ENCODE measurements at regions not wholly inside any gene's neighbourhood (a gene's known extent, or its start where the extent isn't known, plus 50 kb on each side); places are given as distances from the start of the nearest gene placed in this dataset.

- Histone ChIP-seq H3K27me3 (ENCODE audit: insufficient read depth, poor library complexity, severe bottlenecking) (no peaks in the 10 kb centered on the region), H3K36me3 (ENCODE audit: low read depth) (no peaks in the 10 kb centered on the region), H3K27ac (ENCODE audit: poor library complexity, severe bottlenecking) (no peak overlapping the region), H3K9me3 (ENCODE audit: severe bottlenecking) (no peaks in the 10 kb centered on the region), H3K4me3 (ENCODE audit: severe bottlenecking) (no peak overlapping the region), H3K4me1 (ENCODE audit: insufficient read depth, poor library complexity, severe bottlenecking) (no peaks in the 10 kb centered on the region)
- no peak for TF ChIP-seq CTCF (IDR thresholded peaks at IDR 0.05; ENCODE audit: poor library complexity, severe bottlenecking)
- no peak for ATAC-seq (ENCODE audit: low read depth)
- DNase-seq (ENCODE audit: low spot score): no peak
These were observed 1044.4 kb downstream of the TBC1D22A start for GRCh38 chr22:47806894-47807293.

GRCh38 chr22:47805394-47805935 is 1043.0 kb downstream of the TBC1D22A start:
- no peaks in the 10 kb centered on the region for H3K9me3 ChIP-seq (ENCODE audit: severe bottlenecking)
- H3K4me1 ChIP-seq (ENCODE audit: insufficient read depth, poor library complexity, severe bottlenecking): no peaks in the 10 kb centered on the region
- no peaks in the 10 kb centered on the region for H3K27me3 ChIP-seq (ENCODE audit: insufficient read depth, poor library complexity, severe bottlenecking)
- H3K27ac ChIP-seq (ENCODE audit: poor library complexity, severe bottlenecking): no peak overlapping the region
- no peak for TF ChIP-seq CTCF (IDR thresholded peaks at IDR 0.05; ENCODE audit: poor library complexity, severe bottlenecking)
- ATAC-seq (ENCODE audit: low read depth) (no peak), DNase-seq (ENCODE audit: low spot score) (no peak)
- H3K4me3 ChIP-seq (ENCODE audit: severe bottlenecking): no peak overlapping the region
- no peaks in the 10 kb centered on the region for H3K36me3 ChIP-seq (ENCODE audit: low read depth)

GRCh38 chr22:47804281-47804680 is 1041.8 kb downstream of the TBC1D22A start:
- no peaks in the 10 kb centered on the region for H3K27me3 ChIP-seq (ENCODE audit: insufficient read depth, poor library complexity, severe bottlenecking)
- no peak for DNase-seq (ENCODE audit: low spot score)
- H3K36me3 ChIP-seq (ENCODE audit: low read depth): no peaks in the 10 kb centered on the region
- no peak overlapping the region for H3K4me3 ChIP-seq (ENCODE audit: severe bottlenecking)
- no peak for TF ChIP-seq CTCF (IDR thresholded peaks at IDR 0.05; ENCODE audit: poor library complexity, severe bottlenecking)
- no peak overlapping the region for H3K27ac ChIP-seq (ENCODE audit: poor library complexity, severe bottlenecking)
- H3K4me1 ChIP-seq (ENCODE audit: insufficient read depth, poor library complexity, severe bottlenecking): no peaks in the 10 kb centered on the region
- ATAC-seq (ENCODE audit: low read depth): no peak
- H3K9me3 ChIP-seq (ENCODE audit: severe bottlenecking): no peaks in the 10 kb centered on the region

- Histone ChIP-seq H3K27me3 (ENCODE audit: insufficient read depth, poor library complexity, severe bottlenecking) (no peaks in the 10 kb centered on the region), H3K27ac (ENCODE audit: poor library complexity, severe bottlenecking) (no peak overlapping the region), H3K36me3 (ENCODE audit: low read depth) (no peaks in the 10 kb centered on the region), H3K4me3 (ENCODE audit: severe bottlenecking) (no peak overlapping the region), H3K9me3 (ENCODE audit: severe bottlenecking) (peaks cover 1% of the 10 kb centered on the region), H3K4me1 (ENCODE audit: insufficient read depth, poor library complexity, severe bottlenecking) (no peaks in the 10 kb centered on the region)
- ATAC-seq (ENCODE audit: low read depth) (no peak), DNase-seq (ENCODE audit: low spot score) (no peak)
- TF ChIP-seq CTCF (IDR thresholded peaks at IDR 0.05; ENCODE audit: poor library complexity, severe bottlenecking): no peak
These were observed 1040.0 kb downstream of the TBC1D22A start for GRCh38 chr22:47802421-47802820.

GRCh38 chr22:47801541-47802245 is 1039.2 kb downstream of the TBC1D22A start:
- H3K27me3 ChIP-seq (ENCODE audit: insufficient read depth, poor library complexity, severe bottlenecking): no peaks in the 10 kb centered on the region
- H3K9me3 ChIP-seq (ENCODE audit: severe bottlenecking): peaks cover 1% of the 10 kb centered on the region
- H3K36me3 ChIP-seq (ENCODE audit: low read depth): no peaks in the 10 kb centered on the region
- no peak for DNase-seq (ENCODE audit: low spot score)
- no peaks in the 10 kb centered on the region for H3K4me1 ChIP-seq (ENCODE audit: insufficient read depth, poor library complexity, severe bottlenecking)
- no peak for ATAC-seq (ENCODE audit: low read depth)
- H3K4me3 ChIP-seq (ENCODE audit: severe bottlenecking): no peak overlapping the region
- no peak overlapping the region for H3K27ac ChIP-seq (ENCODE audit: poor library complexity, severe bottlenecking)
- TF ChIP-seq CTCF (IDR thresholded peaks at IDR 0.05; ENCODE audit: poor library complexity, severe bottlenecking): no peak
